ENCODE measurements at regions not wholly inside any gene's neighbourhood (a gene's known extent, or its start where the extent isn't known, plus 50 kb on each side); places are given as distances from the start of the nearest gene placed in this dataset.

GRCh38 chr2:142220901-142221300, 90.1 kb upstream of the LRP1B start:
- intact Hi-C loops (cut with DNase I; ENCODE audit: low total_unique reads) (no loop called here), in situ Hi-C loops (cut with MboI; ENCODE audit: low sequenced_read_pairs in 4 of 4) (no loop called here)
- ATAC-seq (no peak), DNase-seq (no peak)
- Histone ChIP-seq H3K27ac (no peak overlapping the region), H3K36me3 (no peaks in the 10 kb centered on the region), H3K9me3 (no peaks in the 10 kb centered on the region), H3K27me3 (no peaks in the 10 kb centered on the region), H3K4me3 (no peak overlapping the region), H3K4me1 (no peaks in the 10 kb centered on the region)
- TF ChIP-seq CTCF (IDR thresholded peaks at IDR 0.05 in 4 of 5, conservative IDR thresholded peaks at IDR 0.05 in 1 of 5) (no peak), POLR2A (IDR thresholded peaks at IDR 0.05) (no peak)

DNA sequence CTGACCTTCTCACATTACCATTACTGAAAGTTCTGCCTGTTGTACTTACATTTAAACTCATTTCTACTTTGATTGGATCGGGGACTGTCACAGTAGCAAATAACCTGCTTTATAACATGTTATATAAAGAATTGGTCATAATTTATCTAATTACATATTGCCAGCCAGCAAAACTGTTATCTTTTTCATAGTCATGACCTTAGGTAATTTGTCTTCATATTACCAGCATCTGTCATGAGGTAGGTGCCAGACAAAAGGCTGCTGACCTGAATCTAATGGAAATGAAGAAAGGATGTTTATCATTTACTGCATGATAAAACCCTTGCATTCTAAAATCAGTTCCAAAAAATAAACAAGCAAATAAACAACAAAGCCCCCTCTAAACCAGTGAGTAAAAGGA, 89.4 kb upstream of the LRP1B start:
- H3K36me3 ChIP-seq = no peaks in the 10 kb centered on the region
- intact Hi-C loops (cut with DNase I; ENCODE audit: low total_unique reads) (no loop called here), in situ Hi-C loops (cut with MboI; ENCODE audit: low sequenced_read_pairs in 4 of 4) (no loop called here)
- H3K27me3 ChIP-seq = no peaks in the 10 kb centered on the region
- ATAC-seq (no peak), DNase-seq (no peak)
- no peak overlapping the region for H3K4me3 ChIP-seq
- TF ChIP-seq CTCF (IDR thresholded peaks at IDR 0.05 in 4 of 5, conservative IDR thresholded peaks at IDR 0.05 in 1 of 5) (no peak), POLR2A (IDR thresholded peaks at IDR 0.05) (no peak)
- H3K4me1 ChIP-seq = no peaks in the 10 kb centered on the region
- H3K9me3 ChIP-seq = no peaks in the 10 kb centered on the region
- H3K27ac ChIP-seq = no peak overlapping the region

- intact Hi-C loops (cut with DNase I; ENCODE audit: low total_unique reads) = no loop called here
- Histone ChIP-seq H3K36me3 (no peaks in the 10 kb centered on the region), H3K4me1 (no peaks in the 10 kb centered on the region), H3K9me3 (no peaks in the 10 kb centered on the region), H3K27me3 (no peaks in the 10 kb centered on the region), H3K4me3 (no peak overlapping the region), H3K27ac (no peak overlapping the region)
- ATAC-seq (no peak), DNase-seq (no peak)
- TF ChIP-seq CTCF (IDR thresholded peaks at IDR 0.05 in 4 of 5, conservative IDR thresholded peaks at IDR 0.05 in 1 of 5) (no peak), POLR2A (IDR thresholded peaks at IDR 0.05) (no peak)
- in situ Hi-C loops (cut with MboI; ENCODE audit: low sequenced_read_pairs in 4 of 4) = no loop called here
These were observed 87.7 kb upstream of the LRP1B start for GRCh38 chr2:142218471-142218870.

DNA sequence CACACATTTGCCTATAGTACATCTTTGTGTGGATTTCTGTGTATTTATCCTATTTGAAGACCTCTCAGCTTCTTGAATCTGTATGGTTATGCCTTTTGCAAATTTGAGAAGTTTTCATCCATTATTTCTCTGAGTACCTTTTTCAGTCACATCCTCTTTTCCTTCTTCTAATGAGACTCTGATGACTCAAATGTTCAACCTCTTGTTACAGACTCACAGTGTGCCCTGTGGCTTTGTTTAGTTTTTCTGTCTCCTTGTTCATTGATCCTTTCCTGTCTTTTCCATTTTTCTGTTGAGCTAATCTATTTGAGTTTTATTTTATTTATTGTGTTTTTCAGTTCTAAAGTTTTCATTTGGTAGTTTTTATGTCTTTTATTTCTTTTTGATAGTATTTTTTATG, 87.0 kb upstream of the LRP1B start:
- Histone ChIP-seq H3K4me1 (no peaks in the 10 kb centered on the region), H3K36me3 (no peaks in the 10 kb centered on the region), H3K9me3 (no peaks in the 10 kb centered on the region), H3K27me3 (no peaks in the 10 kb centered on the region), H3K4me3 (no peak overlapping the region), H3K27ac (no peak overlapping the region)
- no peak for TF ChIP-seq POLR2A (IDR thresholded peaks at IDR 0.05)
- no peak for TF ChIP-seq CTCF (IDR thresholded peaks at IDR 0.05 in 4 of 5, conservative IDR thresholded peaks at IDR 0.05 in 1 of 5)
- ATAC-seq (no peak), DNase-seq (no peak)
- in situ Hi-C loops (cut with MboI; ENCODE audit: low sequenced_read_pairs in 4 of 4) = no loop called here
- intact Hi-C loops (cut with DNase I; ENCODE audit: low total_unique reads) = no loop called here

- Histone ChIP-seq H3K4me3 (no peak overlapping the region), H3K4me1 (no peaks in the 10 kb centered on the region), H3K27me3 (no peaks in the 10 kb centered on the region), H3K9me3 (no peaks in the 10 kb centered on the region), H3K27ac (no peak overlapping the region), H3K36me3 (no peaks in the 10 kb centered on the region)
- in situ Hi-C loops (cut with MboI; ENCODE audit: low sequenced_read_pairs in 4 of 4) = no loop called here
- DNase-seq (no peak), ATAC-seq (no peak)
- intact Hi-C loops (cut with DNase I; ENCODE audit: low total_unique reads) = no loop called here
- TF ChIP-seq CTCF (IDR thresholded peaks at IDR 0.05 in 4 of 5, conservative IDR thresholded peaks at IDR 0.05 in 1 of 5) = no peak
- TF ChIP-seq POLR2A (IDR thresholded peaks at IDR 0.05) = no peak
These were observed 69.2 kb upstream of the LRP1B start for GRCh38 chr2:142200062-142200461.

Measured in gastrocnemius medialis (tissue), 4 donors.